Right lobe of liver (tissue), 4 donors: ENCODE measurements at regions not wholly inside any gene's neighbourhood (a gene's known extent, or its start where the extent isn't known, plus 50 kb on each side); places are given as distances from the start of the nearest gene placed in this dataset.

ENCODE experiments used
- POLR2A ChIP-seq: fragments of 450-650 bp; IDR thresholded peaks from one replicate; pipeline ENCODE4 v1.6.1; 2017; ENCODE audit warnings: antibody characterized with exemption, mild to moderate bottlenecking
- TF ChIP-seq, protein P1 (sequence below), 4 donors: fragments of 200-600 bp in 3 of 4; fragments of 450-650 bp in 1 of 4; IDR thresholded peaks; one replicate each; pipeline versions ENCODE4 v1.5.1 to v1.8.0; 2016 to 2022; ENCODE audit warnings: antibody characterized with exemption in 4 of 4, mild to moderate bottlenecking in 2 of 4
- donor health status: DM: no; HTN: no; CAD: no.
- donor health status: DM: no; HTN: no; CAD: no.
- donor health status: DM: no; HTN: yes; CAD: no.

DNA sequence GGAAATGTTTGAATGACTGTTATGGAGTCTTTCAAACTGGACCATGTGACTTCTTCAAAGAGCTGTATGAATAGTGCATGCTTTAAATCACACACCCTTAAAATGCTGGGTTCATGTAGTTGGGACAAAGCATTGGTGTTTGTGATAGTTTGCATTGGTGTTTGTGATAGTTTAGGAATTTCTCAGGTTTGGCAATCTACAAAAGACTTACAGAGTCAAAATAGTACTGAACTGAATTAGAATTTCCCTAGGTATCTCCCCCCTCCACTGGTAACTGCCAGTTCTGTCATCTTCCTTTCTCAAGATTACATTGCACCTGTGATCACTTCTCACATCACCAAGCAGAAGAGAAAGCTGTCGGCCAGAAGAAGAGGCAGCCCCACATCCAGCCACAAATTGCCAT is 261.1 kb downstream of the GATA3 start:
- TF ChIP-seq, protein P1, sequence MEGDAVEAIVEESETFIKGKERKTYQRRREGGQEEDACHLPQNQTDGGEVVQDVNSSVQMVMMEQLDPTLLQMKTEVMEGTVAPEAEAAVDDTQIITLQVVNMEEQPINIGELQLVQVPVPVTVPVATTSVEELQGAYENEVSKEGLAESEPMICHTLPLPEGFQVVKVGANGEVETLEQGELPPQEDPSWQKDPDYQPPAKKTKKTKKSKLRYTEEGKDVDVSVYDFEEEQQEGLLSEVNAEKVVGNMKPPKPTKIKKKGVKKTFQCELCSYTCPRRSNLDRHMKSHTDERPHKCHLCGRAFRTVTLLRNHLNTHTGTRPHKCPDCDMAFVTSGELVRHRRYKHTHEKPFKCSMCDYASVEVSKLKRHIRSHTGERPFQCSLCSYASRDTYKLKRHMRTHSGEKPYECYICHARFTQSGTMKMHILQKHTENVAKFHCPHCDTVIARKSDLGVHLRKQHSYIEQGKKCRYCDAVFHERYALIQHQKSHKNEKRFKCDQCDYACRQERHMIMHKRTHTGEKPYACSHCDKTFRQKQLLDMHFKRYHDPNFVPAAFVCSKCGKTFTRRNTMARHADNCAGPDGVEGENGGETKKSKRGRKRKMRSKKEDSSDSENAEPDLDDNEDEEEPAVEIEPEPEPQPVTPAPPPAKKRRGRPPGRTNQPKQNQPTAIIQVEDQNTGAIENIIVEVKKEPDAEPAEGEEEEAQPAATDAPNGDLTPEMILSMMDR (IDR thresholded peaks at IDR 0.05): no peak
- no peak for TF ChIP-seq POLR2A
